ENCODE measurements at regions not wholly inside any gene's neighbourhood (a gene's known extent, or its start where the extent isn't known, plus 50 kb on each side); places are given as distances from the start of the nearest gene placed in this dataset.

DNA sequence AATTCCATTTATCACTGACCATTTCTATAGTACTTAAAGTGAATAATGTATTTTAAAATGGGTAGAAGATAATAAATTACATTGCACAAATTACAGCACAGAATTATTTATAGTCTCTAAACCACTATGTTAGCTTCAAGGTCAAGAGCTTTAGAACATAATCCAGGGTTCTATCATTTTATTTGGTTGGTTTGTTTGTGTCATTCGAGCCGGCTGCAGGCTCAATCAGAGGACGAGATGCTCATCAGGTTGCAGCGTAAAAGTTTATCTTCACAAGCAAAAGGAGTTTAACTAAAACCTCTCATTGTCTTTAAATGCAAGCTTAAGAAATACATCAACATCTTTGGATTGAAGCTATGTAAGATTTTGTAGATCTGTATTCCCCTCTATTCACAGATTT is 523.8 kb downstream of the EFNA5 start:
- no peak overlapping the region for H3K27ac Mint-ChIP-seq
- no peak overlapping the region for H3K4me3 Mint-ChIP-seq
- no peak for DNase-seq
- no peaks in the 10 kb centered on the region for H3K36me3 Mint-ChIP-seq (ENCODE audit: low read depth)
- no peaks in the 10 kb centered on the region for H3K4me1 Mint-ChIP-seq
- peaks cover 2% of the 10 kb centered on the region for H3K27me3 Mint-ChIP-seq
- no peak for ATAC-seq
- H3K9me3 Mint-ChIP-seq, result no peaks in the 10 kb centered on the region

DNA sequence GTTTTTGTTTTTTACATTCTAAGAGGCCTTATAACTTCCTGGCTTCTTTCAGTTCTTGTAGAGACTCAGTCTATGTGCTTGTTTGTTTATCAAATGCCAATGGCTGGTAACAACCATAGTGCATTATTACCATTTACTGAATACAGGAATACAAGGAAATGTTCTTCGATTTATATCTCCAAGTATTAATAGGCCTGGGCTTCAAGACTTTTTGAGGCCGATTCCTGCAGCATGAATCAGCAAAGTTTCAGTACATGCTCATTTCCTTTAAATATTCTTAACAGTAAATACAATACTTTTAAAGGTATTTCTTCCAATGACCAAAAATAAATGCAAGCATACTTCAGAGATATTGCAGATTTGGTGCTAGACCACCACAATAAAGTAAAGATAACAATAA is 535.3 kb downstream of the EFNA5 start:
- Mint-ChIP-seq H3K27ac (no peak overlapping the region), H3K9me3 (peaks cover 25% of the 10 kb centered on the region), H3K27me3 (no peaks in the 10 kb centered on the region), H3K4me1 (no peaks in the 10 kb centered on the region), H3K4me3 (no peak overlapping the region), H3K36me3 (ENCODE audit: low read depth) (no peaks in the 10 kb centered on the region)
- DNase-seq, result no peak
- ATAC-seq, result no peak

DNA sequence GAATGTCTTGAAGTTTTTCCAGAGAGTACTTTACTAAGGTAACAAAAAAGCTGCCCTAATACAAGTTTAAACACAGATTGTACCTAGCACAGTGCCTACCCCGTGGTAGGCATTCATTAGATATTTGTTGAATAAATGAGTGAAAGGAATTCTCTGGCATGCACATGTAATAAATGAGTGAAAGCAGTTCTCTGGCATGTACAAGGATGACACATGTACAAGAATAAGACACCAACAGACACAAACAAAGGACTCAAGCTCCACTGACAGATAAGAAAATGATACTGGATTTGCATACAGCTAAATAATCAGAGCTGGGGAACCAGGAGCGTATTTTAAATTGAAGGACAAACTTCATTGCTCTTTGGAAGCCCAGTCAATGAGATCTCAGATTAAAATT is 535.8 kb downstream of the EFNA5 start:
- H3K27me3 Mint-ChIP-seq, result no peaks in the 10 kb centered on the region
- no peaks in the 10 kb centered on the region for H3K4me1 Mint-ChIP-seq
- no peak overlapping the region for H3K4me3 Mint-ChIP-seq
- H3K27ac Mint-ChIP-seq, result no peak overlapping the region
- peaks cover 20% of the 10 kb centered on the region for H3K9me3 Mint-ChIP-seq
- no peaks in the 10 kb centered on the region for H3K36me3 Mint-ChIP-seq (ENCODE audit: low read depth)
- ATAC-seq (no peak), DNase-seq (no peak)

DNA sequence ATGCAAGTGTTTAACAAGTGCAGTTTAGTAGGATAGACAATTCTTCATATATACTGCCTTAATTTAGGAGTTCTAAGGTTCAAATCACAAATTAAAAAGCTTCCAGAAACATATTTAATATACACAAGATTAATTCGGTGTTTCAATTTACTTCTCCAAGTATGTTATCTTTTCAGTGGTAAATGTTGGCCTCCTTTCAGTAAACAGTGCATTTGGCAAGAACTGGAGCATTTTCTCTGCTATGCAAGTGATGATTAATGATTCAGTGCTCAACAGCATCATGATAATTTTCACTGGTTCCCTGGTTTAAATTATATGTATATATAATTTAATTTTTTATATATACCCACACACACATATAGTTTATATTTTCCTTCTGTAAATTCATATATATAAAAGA is 541.7 kb downstream of the EFNA5 start:
- H3K27ac Mint-ChIP-seq, result no peak overlapping the region
- H3K4me1 Mint-ChIP-seq, result no peaks in the 10 kb centered on the region
- H3K9me3 Mint-ChIP-seq, result peaks cover 14% of the 10 kb centered on the region
- no peak for DNase-seq
- no peaks in the 10 kb centered on the region for H3K36me3 Mint-ChIP-seq (ENCODE audit: low read depth)
- no peaks in the 10 kb centered on the region for H3K27me3 Mint-ChIP-seq
- no peak for ATAC-seq
- H3K4me3 Mint-ChIP-seq, result no peak overlapping the region

DNA sequence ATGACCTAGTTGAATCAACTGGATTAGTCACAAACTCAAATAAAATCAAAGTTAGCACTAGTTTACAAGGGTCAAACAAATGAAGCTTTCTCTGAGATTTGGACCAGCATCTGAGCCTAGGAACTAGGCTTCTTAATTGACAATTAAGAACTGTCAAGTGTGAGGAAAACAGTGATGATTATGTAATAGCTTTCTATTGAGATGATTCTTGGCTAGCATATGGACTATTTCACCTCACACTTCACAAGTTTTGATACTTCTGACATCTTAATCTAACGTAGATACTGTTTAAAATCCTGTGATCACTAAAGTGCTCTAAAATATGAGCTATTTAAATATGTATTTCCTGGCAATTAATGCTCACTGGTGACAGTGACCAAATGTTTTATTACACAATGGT is 542.9 kb downstream of the EFNA5 start:
- no peaks in the 10 kb centered on the region for H3K27me3 Mint-ChIP-seq
- H3K4me3 Mint-ChIP-seq, result no peak overlapping the region
- DNase-seq, result no peak
- no peaks in the 10 kb centered on the region for H3K4me1 Mint-ChIP-seq
- ATAC-seq, result no peak
- no peak overlapping the region for H3K27ac Mint-ChIP-seq
- H3K36me3 Mint-ChIP-seq (ENCODE audit: low read depth), result no peaks in the 10 kb centered on the region
- H3K9me3 Mint-ChIP-seq, result peaks cover 11% of the 10 kb centered on the region

DNA sequence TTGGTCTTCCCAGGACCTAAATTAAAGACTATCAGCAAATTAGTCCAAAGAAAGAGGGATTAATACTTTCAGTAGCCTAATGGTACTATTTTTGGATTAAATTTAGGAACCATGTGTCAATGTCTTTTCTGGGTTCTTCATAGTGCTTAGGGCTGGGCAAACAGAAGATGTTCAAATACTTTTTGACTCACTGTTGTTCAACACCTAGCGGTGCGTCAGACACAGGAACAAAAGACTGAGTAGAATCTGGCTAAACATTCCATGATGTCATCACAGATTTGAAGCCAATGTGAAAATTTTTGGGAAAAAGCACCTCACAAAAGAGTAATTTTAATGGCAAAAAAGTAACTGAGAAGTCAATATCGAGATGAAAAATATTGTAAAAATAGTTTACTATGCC is 544.4 kb downstream of the EFNA5 start:
- Mint-ChIP-seq H3K4me3 (no peak overlapping the region), H3K9me3 (no peaks in the 10 kb centered on the region), H3K36me3 (ENCODE audit: low read depth) (no peaks in the 10 kb centered on the region), H3K4me1 (no peaks in the 10 kb centered on the region), H3K27me3 (no peaks in the 10 kb centered on the region), H3K27ac (no peak overlapping the region)
- no peak for ATAC-seq
- no peak for DNase-seq

DNA sequence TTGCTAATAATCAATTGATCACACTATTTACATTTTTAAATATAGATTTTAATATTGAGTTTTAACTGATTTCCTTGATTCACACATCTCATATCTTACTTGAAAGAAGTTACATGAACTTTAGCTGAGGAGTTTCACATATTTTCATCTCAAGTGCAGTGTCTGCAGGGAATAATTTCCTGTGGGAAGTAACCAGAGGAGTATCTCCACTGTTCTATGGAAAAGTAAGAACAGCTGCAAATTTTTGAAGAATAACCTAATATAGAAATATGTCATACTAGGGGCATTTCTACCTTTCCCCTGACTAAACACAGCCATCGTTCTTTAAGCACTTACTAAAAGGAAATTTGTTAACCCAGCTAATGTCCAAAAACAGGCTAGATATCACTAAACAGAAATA is 546.4 kb downstream of the EFNA5 start:
- Mint-ChIP-seq H3K4me3 (no peak overlapping the region), H3K36me3 (ENCODE audit: low read depth) (no peaks in the 10 kb centered on the region), H3K27me3 (no peaks in the 10 kb centered on the region), H3K27ac (no peak overlapping the region), H3K4me1 (no peaks in the 10 kb centered on the region), H3K9me3 (no peaks in the 10 kb centered on the region)
- DNase-seq, result no peak
- ATAC-seq, result no peak

DNA sequence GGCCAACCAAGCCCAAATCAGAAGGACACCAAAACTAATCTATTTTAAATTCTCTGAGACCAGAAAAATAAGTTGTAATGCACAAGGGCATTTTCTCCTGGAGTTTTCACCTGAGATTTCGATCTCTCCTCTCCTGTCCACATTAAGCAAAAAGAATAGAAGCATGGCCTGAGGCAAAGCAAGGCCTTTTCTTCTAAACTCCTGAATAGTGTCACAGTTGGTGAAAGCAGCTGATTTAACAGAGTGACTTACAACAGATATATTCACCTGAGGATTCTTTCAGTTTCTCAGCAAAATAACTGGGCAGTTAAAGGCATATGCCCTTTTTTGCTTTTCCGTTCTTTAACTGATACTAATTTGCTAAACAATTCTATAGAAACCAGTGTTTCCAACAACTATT is 547.7 kb downstream of the EFNA5 start:
- no peaks in the 10 kb centered on the region for H3K9me3 Mint-ChIP-seq
- DNase-seq, result no peak
- no peaks in the 10 kb centered on the region for H3K4me1 Mint-ChIP-seq
- H3K36me3 Mint-ChIP-seq (ENCODE audit: low read depth), result no peaks in the 10 kb centered on the region
- H3K4me3 Mint-ChIP-seq, result no peak overlapping the region
- H3K27me3 Mint-ChIP-seq, result no peaks in the 10 kb centered on the region
- H3K27ac Mint-ChIP-seq, result no peak overlapping the region
- ATAC-seq, result no peak

DNA sequence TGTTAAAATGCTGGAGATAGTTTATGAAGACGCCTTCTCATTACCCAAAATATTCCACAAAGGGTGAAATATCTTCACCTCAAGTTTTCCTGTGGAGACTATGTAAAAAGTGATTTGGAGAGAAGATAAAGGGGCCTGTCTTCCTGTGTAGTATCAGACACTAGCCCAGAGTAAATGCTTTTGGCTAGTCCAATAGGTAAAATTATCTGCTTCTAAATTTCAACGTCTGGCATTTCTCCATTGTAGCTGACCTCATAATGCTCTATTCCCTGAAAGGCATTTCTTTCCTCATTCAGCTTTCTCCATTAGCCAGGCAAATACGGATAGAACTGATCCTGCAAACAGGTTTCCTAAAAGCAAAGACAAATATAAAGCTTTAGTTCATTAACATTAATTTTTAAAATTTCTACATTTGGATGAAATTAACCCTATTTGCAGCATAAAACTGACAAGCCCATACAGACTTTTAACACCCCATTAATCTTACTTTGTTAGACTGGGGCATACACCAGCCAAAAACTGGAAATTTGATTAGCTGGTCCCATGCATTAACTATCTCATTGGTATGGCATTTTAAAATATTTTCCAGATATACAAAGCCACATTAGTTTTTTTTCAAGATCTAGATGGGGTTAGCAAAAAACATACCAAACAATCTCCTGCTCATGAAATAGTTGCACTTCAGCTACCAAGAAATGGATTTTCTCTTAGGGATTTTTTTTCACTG is 548.8 kb downstream of the EFNA5 start:
- H3K9me3 Mint-ChIP-seq, result no peaks in the 10 kb centered on the region
- H3K4me1 Mint-ChIP-seq, result no peaks in the 10 kb centered on the region
- DNase-seq (no peak), ATAC-seq (no peak)
- H3K27me3 Mint-ChIP-seq, result no peaks in the 10 kb centered on the region
- H3K4me3 Mint-ChIP-seq, result no peak overlapping the region
- no peak overlapping the region for H3K27ac Mint-ChIP-seq
- no peaks in the 10 kb centered on the region for H3K36me3 Mint-ChIP-seq (ENCODE audit: low read depth)

DNA sequence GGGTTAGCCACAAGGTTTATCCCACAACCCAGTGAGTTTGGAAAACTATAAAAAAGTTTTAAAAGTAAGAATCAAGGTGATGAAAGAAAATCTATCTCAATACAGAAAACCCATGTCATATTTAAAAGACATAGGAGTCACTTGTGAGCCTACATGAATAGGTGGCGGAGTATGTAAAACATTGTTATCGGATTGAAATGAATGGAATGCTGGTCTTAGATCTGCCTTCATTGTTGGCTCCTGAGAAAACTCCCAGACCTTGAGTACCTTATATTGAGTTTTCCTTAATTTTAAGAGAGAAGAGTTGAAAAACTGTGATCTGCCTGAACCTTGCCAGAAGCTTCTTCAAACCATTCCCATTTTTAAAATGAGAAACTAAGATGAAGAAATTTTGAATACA is 551.1 kb downstream of the EFNA5 start:
- DNase-seq, result no peak
- H3K9me3 Mint-ChIP-seq, result no peaks in the 10 kb centered on the region
- no peak overlapping the region for H3K4me3 Mint-ChIP-seq
- H3K4me1 Mint-ChIP-seq, result no peaks in the 10 kb centered on the region
- no peaks in the 10 kb centered on the region for H3K36me3 Mint-ChIP-seq (ENCODE audit: low read depth)
- no peaks in the 10 kb centered on the region for H3K27me3 Mint-ChIP-seq
- no peak overlapping the region for H3K27ac Mint-ChIP-seq
- no peak for ATAC-seq

DNA sequence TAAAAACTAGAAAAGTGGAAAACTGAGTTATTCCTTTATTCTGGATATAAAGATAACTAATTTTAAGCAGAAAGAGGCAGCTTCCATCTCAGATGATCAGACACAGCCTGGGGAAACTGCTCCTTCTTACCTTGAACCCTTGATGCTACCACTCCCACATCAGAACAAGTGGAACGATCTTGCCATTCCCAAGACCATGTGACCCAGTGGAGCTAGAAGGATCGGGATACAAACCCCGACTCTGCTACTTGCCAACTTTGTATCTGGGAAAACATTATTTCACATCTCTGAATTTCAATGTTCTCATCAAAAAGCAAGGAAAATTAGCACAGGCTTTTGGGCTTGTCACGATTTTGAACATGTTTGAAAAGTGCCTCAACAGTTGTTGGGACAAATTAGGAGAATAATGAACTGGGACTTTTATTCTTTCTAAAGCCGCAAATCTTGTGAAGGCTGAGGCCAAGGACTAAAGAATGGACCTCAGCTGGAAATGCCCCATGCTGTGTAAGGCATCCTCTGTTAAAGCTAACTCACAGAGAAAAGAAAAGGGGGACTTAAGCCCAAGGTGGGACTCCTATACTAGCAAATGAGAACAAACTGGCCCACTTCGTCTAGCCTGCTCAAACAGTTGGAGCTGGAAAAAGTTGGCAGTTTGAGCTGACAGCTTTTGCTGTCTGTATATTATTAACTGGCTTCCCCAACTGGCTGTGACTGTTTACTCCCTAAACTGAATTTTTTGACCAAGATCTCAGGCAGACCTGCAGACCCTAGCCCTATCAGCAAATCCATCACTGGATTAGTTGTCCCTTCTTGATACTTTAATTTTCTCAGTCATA is 552.3 kb downstream of the EFNA5 start:
- H3K9me3 Mint-ChIP-seq, result no peaks in the 10 kb centered on the region
- ATAC-seq (no peak), DNase-seq (no peak)
- H3K27ac Mint-ChIP-seq, result no peak overlapping the region
- H3K36me3 Mint-ChIP-seq (ENCODE audit: low read depth), result no peaks in the 10 kb centered on the region
- H3K4me1 Mint-ChIP-seq, result no peaks in the 10 kb centered on the region
- H3K27me3 Mint-ChIP-seq, result no peaks in the 10 kb centered on the region
- no peak overlapping the region for H3K4me3 Mint-ChIP-seq

DNA sequence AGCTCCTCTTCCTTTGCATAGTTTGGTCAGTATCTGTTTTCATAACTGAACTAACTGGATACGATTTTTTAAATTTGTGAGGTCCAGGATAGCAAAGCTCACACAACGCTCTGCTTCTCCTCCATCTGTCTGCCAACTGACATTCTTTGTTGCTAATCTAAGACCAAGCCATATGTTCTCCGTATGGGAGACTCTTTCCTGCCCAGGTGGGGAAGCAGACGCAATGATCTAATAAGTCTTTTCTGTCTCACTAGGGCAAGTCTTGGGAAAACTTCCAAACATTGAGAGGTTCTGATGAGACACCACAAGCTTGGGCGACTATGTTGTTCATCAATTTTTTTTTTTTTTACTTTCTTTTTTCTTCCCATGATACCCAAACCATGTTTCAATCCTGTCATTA is 558.5 kb downstream of the EFNA5 start:
- peaks cover 8% of the 10 kb centered on the region for H3K9me3 Mint-ChIP-seq
- no peak for DNase-seq
- no peak for ATAC-seq
- H3K36me3 Mint-ChIP-seq (ENCODE audit: low read depth), result no peaks in the 10 kb centered on the region
- no peak overlapping the region for H3K4me3 Mint-ChIP-seq
- no peak overlapping the region for H3K27ac Mint-ChIP-seq
- H3K27me3 Mint-ChIP-seq, result no peaks in the 10 kb centered on the region
- H3K4me1 Mint-ChIP-seq, result no peaks in the 10 kb centered on the region

DNA sequence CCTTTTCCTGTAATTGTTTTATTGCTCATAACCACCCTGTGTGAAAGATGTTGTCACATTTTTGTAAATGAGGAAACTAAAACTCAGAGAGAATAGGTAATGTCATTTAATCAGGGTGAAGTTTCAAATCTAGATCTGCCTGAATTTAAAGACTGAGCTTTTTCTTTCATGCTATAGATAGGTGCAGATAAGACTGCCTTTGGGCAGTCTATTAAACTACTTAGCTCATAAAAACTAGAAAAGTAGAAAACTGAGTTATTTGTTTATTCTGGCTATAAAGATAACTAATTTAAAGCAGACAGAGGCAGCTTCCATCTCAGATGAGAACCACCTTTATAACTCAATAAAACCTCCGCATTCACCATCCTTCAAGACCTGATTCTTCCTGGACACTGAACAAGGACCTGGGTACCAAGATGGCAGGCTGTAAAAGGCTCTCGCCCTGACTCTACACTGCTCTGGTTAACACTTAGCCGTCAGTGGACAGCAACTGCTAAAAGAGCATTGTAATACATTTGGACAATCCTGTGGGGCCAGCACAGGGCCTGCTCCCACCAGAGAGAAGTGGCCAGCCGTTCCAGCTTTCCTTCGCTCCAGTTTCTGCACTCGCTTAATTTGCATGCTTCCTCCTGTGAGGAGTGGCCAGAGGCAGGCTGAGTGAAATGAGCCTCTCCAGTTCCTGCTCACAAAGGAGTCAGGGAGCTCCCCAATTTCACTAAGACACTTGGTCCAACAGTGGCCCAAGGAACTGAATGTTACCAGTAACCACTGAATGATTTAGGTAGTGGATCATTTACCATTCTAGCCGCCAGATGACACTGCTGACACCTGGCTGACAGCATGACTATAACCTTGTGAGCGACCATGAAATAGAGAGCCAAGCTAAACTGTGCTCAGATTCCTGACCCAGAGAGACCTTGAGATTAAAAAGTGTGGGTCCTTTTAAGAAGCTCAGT is 566.4 kb downstream of the EFNA5 start:
- no peak overlapping the region for H3K27ac Mint-ChIP-seq

DNA sequence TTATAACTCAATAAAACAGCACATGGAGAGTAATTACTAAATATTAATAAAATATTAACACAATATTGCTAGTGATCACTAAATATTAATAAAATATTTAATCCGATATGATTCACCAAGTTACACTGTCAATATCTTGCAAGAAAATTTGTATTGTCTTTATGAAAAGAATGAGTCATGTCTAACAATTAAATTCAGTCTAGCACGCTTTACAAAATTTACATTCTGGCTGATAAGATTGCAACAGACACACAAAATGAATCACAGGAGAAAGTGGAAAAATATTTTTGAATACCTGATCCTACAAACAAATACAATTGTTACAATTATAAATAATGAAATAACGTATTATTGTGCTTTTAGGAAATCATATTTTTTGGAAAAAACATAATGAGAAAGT is 567.2 kb downstream of the EFNA5 start:
- ATAC-seq, result no peak
- H3K4me1 Mint-ChIP-seq, result no peaks in the 10 kb centered on the region

More for the DNA sequence above, 566.4 kb downstream of the EFNA5 start:
- DNase-seq, result no peak
- no peaks in the 10 kb centered on the region for H3K36me3 Mint-ChIP-seq (ENCODE audit: low read depth)
- no peak overlapping the region for H3K4me3 Mint-ChIP-seq
- no peaks in the 10 kb centered on the region for H3K9me3 Mint-ChIP-seq
- H3K4me1 Mint-ChIP-seq, result no peaks in the 10 kb centered on the region
- no peak for ATAC-seq
- no peaks in the 10 kb centered on the region for H3K27me3 Mint-ChIP-seq

More for the DNA sequence above, 567.2 kb downstream of the EFNA5 start:
- H3K4me3 Mint-ChIP-seq, result no peak overlapping the region
- no peak for DNase-seq
- no peaks in the 10 kb centered on the region for H3K27me3 Mint-ChIP-seq
- H3K36me3 Mint-ChIP-seq (ENCODE audit: low read depth), result no peaks in the 10 kb centered on the region
- peaks cover 1% of the 10 kb centered on the region for H3K9me3 Mint-ChIP-seq
- H3K27ac Mint-ChIP-seq, result no peak overlapping the region

Measured in activated naive CD8-positive, alpha-beta T cell treated with anti-CD3 and anti-CD28 coated beads, Interleukin-2, amount 50 U/mL, for 24 hours (primary cell).